ENCODE measurements at regions not wholly inside any gene's neighbourhood (a gene's known extent, or its start where the extent isn't known, plus 50 kb on each side); places are given as distances from the start of the nearest gene placed in this dataset.

- Histone ChIP-seq H3K27me3 (ENCODE audit: insufficient read depth, low read length, poor library complexity) (no peaks in the 10 kb centered on the region), H3K36me3 (ENCODE audit: insufficient read depth, low read length) (no peaks in the 10 kb centered on the region), H3K4me2 (ENCODE audit: insufficient read depth, low read length) (no peak overlapping the region)
Measured at GRCh38 chr13:105814902-105815250, 720.6 kb downstream of the EFNB2 start.

GRCh38 chr13:105814219-105814901, 721.1 kb downstream of the EFNB2 start:
- Histone ChIP-seq H3K9me3 (ENCODE audit: insufficient read depth, low read length, severe bottlenecking) (no peaks in the 10 kb centered on the region), H4K20me1 (ENCODE audit: insufficient read depth, low read length) (no peaks in the 10 kb centered on the region), H3K4me1 (ENCODE audit: insufficient read depth, low read length) (no peaks in the 10 kb centered on the region), H3K79me2 (ENCODE audit: insufficient read depth, low read length) (no peaks in the 10 kb centered on the region), H3K27ac (ENCODE audit: low read length) (no peak overlapping the region), H3K36me3 (ENCODE audit: insufficient read depth, low read length) (no peaks in the 10 kb centered on the region), H3K4me3 (ENCODE audit: low read depth in 1 of 2, low read length in 2 of 2) (no peak overlapping the region), H2AFZ (ENCODE audit: low read depth, low read length) (no peak overlapping the region), H3K4me2 (ENCODE audit: insufficient read depth, low read length) (no peak overlapping the region), H3K9ac (ENCODE audit: low read depth, low read length) (no peak overlapping the region), H3K27me3 (ENCODE audit: insufficient read depth, low read length, poor library complexity) (no peaks in the 10 kb centered on the region)
- no peak for DNase-seq
- no peak for ATAC-seq (ENCODE audit: insufficient read depth, low read depth)
- TF ChIP-seq CTCF (IDR thresholded peaks at IDR 0.05; ENCODE audit: borderline replicate concordance, extremely low read depth, low read length, poor library complexity, severe bottlenecking) (no peak), EZH2 (IDR thresholded peaks at IDR 0.05; ENCODE audit: borderline replicate concordance, low read depth, low read length, severe bottlenecking) (no peak)

More at GRCh38 chr13:105814902-105815250, 720.6 kb downstream of the EFNB2 start:
- TF ChIP-seq CTCF (IDR thresholded peaks at IDR 0.05; ENCODE audit: borderline replicate concordance, extremely low read depth, low read length, poor library complexity, severe bottlenecking): no peak
- TF ChIP-seq EZH2 (IDR thresholded peaks at IDR 0.05; ENCODE audit: borderline replicate concordance, low read depth, low read length, severe bottlenecking): no peak
- Histone ChIP-seq H2AFZ (ENCODE audit: low read depth, low read length) (no peak overlapping the region), H3K4me3 (ENCODE audit: low read depth in 1 of 2, low read length in 2 of 2) (no peak overlapping the region), H3K9ac (ENCODE audit: low read depth, low read length) (no peak overlapping the region), H4K20me1 (ENCODE audit: insufficient read depth, low read length) (no peaks in the 10 kb centered on the region), H3K27ac (ENCODE audit: low read length) (no peak overlapping the region), H3K79me2 (ENCODE audit: insufficient read depth, low read length) (no peaks in the 10 kb centered on the region), H3K9me3 (ENCODE audit: insufficient read depth, low read length, severe bottlenecking) (no peaks in the 10 kb centered on the region), H3K4me1 (ENCODE audit: insufficient read depth, low read length) (no peaks in the 10 kb centered on the region)
- DNase-seq (no peak), ATAC-seq (ENCODE audit: insufficient read depth, low read depth) (no peak)

- DNase-seq: no peak
Measured at GRCh38 chr13:105806628-105806920, 728.9 kb downstream of the EFNB2 start.

More at GRCh38 chr13:105806628-105806920, 728.9 kb downstream of the EFNB2 start:
- Histone ChIP-seq H3K4me1 (ENCODE audit: insufficient read depth, low read length) (no peaks in the 10 kb centered on the region), H3K9me3 (ENCODE audit: insufficient read depth, low read length, severe bottlenecking) (no peaks in the 10 kb centered on the region), H2AFZ (ENCODE audit: low read depth, low read length) (no peak overlapping the region), H4K20me1 (ENCODE audit: insufficient read depth, low read length) (no peaks in the 10 kb centered on the region), H3K4me2 (ENCODE audit: insufficient read depth, low read length) (no peak overlapping the region), H3K36me3 (ENCODE audit: insufficient read depth, low read length) (no peaks in the 10 kb centered on the region), H3K79me2 (ENCODE audit: insufficient read depth, low read length) (no peaks in the 10 kb centered on the region), H3K9ac (ENCODE audit: low read depth, low read length) (no peak overlapping the region), H3K27me3 (ENCODE audit: insufficient read depth, low read length, poor library complexity) (no peaks in the 10 kb centered on the region), H3K27ac (ENCODE audit: low read length) (no peak overlapping the region), H3K4me3 (ENCODE audit: low read depth in 1 of 2, low read length in 2 of 2) (no peak overlapping the region)
- no peak for ATAC-seq (ENCODE audit: insufficient read depth, low read depth)
- TF ChIP-seq CTCF (IDR thresholded peaks at IDR 0.05; ENCODE audit: borderline replicate concordance, extremely low read depth, low read length, poor library complexity, severe bottlenecking): no peak
- no peak for TF ChIP-seq EZH2 (IDR thresholded peaks at IDR 0.05; ENCODE audit: borderline replicate concordance, low read depth, low read length, severe bottlenecking)
